ENCODE measurements at regions not wholly inside any gene's neighbourhood (a gene's known extent, or its start where the extent isn't known, plus 50 kb on each side); places are given as distances from the start of the nearest gene placed in this dataset.

GRCh38 chr13:80973721-80974120 is 632.8 kb upstream of the SPRY2 start:
- Histone ChIP-seq H3K4me1 (no peaks in the 10 kb centered on the region), H3K27me3 (no peaks in the 10 kb centered on the region), H3K36me3 (no peaks in the 10 kb centered on the region), H3K4me3 (no peak overlapping the region), H3K27ac (no peak overlapping the region), H3K9me3 (no peaks in the 10 kb centered on the region)
- no peak for ATAC-seq (ENCODE audit: low FRiP score in 2 of 2)
- DNase-seq = no peak
- no peak for TF ChIP-seq POLR2AphosphoS5 (IDR thresholded peaks at IDR 0.05)
- no peak for TF ChIP-seq EP300 (IDR thresholded peaks at IDR 0.05)
- no peak for TF ChIP-seq POLR2A (IDR thresholded peaks at IDR 0.05)
- no peak for TF ChIP-seq CTCF (IDR thresholded peaks at IDR 0.05)
- WGBS, 2 donors = 92% methylated on average over 2 of the region's 2 CpGs

DNA sequence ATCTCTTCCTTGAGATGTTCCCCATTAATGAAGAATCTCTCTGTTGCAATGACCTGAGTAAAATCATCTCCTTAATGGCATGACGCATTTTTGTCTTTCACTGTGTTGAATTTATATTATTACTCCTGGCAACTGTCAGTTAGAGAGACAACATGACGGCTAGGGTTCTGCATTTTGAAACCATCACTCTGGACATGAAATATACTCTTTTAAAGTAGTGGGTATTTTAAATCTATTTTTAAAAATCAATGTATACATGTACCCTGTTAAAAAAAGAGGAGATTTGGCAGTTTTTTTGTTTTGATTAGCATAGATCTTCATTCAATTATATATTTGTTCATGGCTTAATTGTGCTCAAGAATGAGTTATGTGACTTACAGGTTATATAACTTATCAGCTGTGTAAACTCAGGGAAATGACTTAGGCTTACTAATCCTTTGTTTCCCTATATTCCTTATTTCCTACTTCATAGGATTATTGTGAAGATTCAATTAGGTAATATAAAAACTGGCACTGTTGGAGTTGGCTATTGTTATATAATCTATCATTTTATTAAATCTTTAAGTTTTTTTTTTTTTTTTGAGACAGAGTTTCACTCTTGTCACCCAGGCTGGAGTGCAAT is 632.0 kb upstream of the SPRY2 start:
- H3K36me3 ChIP-seq = no peaks in the 10 kb centered on the region
- no peak overlapping the region for H3K27ac ChIP-seq
- no peaks in the 10 kb centered on the region for H3K9me3 ChIP-seq
- ATAC-seq (ENCODE audit: low FRiP score in 2 of 2) (no peak), DNase-seq (no peak)
- WGBS, 2 donors = 86 to 89% methylated on average over 2 of the region's 2 CpGs
- no peaks in the 10 kb centered on the region for H3K4me1 ChIP-seq
- TF ChIP-seq POLR2A (IDR thresholded peaks at IDR 0.05) (no peak), CTCF (IDR thresholded peaks at IDR 0.05) (no peak), EP300 (IDR thresholded peaks at IDR 0.05) (no peak), POLR2AphosphoS5 (IDR thresholded peaks at IDR 0.05) (no peak)
- no peak overlapping the region for H3K4me3 ChIP-seq
- no peaks in the 10 kb centered on the region for H3K27me3 ChIP-seq

DNA sequence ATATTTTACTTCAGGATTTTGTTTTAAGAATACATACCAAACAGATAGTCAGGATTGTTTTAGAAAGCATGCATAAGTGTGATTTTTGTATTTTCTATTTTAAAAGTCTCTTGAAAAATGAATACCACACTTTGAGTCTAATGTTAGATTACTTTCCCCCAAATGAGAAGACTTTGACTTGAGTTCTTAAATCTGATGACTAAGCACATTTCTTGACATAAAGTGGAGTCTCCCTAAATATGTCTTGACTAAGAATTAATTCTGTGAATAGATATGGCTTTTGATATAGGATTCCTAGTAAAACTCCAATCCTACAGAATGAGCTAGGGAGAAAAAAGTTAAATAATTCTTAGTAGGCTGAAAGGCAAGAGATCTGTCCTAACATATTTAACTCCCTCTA is 624.2 kb upstream of the SPRY2 start:
- no peak overlapping the region for H3K27ac ChIP-seq
- no peak for TF ChIP-seq POLR2AphosphoS5 (IDR thresholded peaks at IDR 0.05)
- TF ChIP-seq EP300 (IDR thresholded peaks at IDR 0.05) = no peak
- TF ChIP-seq CTCF (IDR thresholded peaks at IDR 0.05) = no peak
- TF ChIP-seq POLR2A (IDR thresholded peaks at IDR 0.05) = no peak

DNA sequence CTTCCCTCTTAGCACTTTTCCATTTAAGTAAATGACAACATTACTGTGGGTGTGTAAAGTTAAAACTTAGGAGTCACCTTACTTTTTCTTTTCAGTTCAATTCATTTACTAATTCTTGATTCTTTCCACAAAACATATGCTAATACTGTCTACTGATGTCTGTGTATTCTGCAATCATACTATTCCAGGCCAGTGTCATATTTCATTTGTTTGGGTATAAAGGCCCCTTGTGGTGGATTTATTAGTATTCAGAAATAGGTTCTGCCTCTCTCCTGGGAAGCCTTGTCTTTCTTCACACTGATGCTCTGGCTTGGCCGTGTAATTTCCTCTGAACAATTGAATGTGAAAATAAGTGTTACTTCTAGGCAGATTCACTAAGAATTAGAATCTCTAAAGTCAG is 621.9 kb upstream of the SPRY2 start:
- Histone ChIP-seq H3K4me3 (no peak overlapping the region), H3K4me1 (no peaks in the 10 kb centered on the region), H3K27me3 (no peaks in the 10 kb centered on the region), H3K36me3 (no peaks in the 10 kb centered on the region), H3K9me3 (no peaks in the 10 kb centered on the region), H3K27ac (no peak overlapping the region)
- ATAC-seq (ENCODE audit: low FRiP score in 2 of 2) = no peak
- WGBS, 2 donors = 71 to 79% methylated on average over 1 of the region's 1 CpG
- no peak for DNase-seq
- no peak for TF ChIP-seq CTCF (IDR thresholded peaks at IDR 0.05)

More for the DNA sequence above, 624.2 kb upstream of the SPRY2 start:
- H3K36me3 ChIP-seq = no peaks in the 10 kb centered on the region
- ATAC-seq (ENCODE audit: low FRiP score in 2 of 2) (no peak), DNase-seq (no peak)
- no peaks in the 10 kb centered on the region for H3K4me1 ChIP-seq
- no peaks in the 10 kb centered on the region for H3K27me3 ChIP-seq
- no peaks in the 10 kb centered on the region for H3K9me3 ChIP-seq
- no peak overlapping the region for H3K4me3 ChIP-seq

- Histone ChIP-seq H3K4me3 (no peak overlapping the region), H3K27me3 (no peaks in the 10 kb centered on the region), H3K9me3 (no peaks in the 10 kb centered on the region), H3K36me3 (no peaks in the 10 kb centered on the region), H3K4me1 (no peaks in the 10 kb centered on the region), H3K27ac (no peak overlapping the region)
- WGBS, 2 donors = 84 to 85% methylated on average over 7 of the region's 7 CpGs
- no peak for DNase-seq
- no peak for TF ChIP-seq EP300 (IDR thresholded peaks at IDR 0.05)
- no peak for TF ChIP-seq CTCF (IDR thresholded peaks at IDR 0.05)
- no peak for TF ChIP-seq POLR2AphosphoS5 (IDR thresholded peaks at IDR 0.05)
- TF ChIP-seq POLR2A (IDR thresholded peaks at IDR 0.05) = no peak
- ATAC-seq (ENCODE audit: low FRiP score in 2 of 2) = no peak
These were observed 621.2 kb upstream of the SPRY2 start for GRCh38 chr13:80962173-80962572.

All from upper lobe of left lung (tissue), 6 donors.